ENCODE measurements at regions not wholly inside any gene's neighbourhood (a gene's known extent, or its start where the extent isn't known, plus 50 kb on each side); places are given as distances from the start of the nearest gene placed in this dataset.

DNA sequence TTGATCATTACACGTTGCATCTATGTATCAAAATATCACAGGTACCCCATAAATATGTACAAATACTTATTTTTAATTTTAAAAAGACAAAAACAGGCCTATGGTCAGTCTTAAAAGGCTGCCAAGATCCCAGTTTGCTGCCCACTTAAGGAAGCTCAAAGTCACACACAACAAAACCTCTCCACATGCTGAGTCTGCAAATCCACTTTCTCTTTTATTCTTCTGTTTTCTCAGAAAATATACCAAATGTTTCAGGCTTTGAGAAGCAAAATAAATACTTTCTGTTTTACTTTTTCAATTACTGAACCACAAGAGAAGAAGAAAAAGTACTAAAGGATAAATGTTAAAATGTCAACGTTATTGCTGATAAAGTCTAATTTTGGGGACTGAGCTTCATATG lies 107.8 kb upstream of the MANEA start:
- TF ChIP-seq, protein P1, sequence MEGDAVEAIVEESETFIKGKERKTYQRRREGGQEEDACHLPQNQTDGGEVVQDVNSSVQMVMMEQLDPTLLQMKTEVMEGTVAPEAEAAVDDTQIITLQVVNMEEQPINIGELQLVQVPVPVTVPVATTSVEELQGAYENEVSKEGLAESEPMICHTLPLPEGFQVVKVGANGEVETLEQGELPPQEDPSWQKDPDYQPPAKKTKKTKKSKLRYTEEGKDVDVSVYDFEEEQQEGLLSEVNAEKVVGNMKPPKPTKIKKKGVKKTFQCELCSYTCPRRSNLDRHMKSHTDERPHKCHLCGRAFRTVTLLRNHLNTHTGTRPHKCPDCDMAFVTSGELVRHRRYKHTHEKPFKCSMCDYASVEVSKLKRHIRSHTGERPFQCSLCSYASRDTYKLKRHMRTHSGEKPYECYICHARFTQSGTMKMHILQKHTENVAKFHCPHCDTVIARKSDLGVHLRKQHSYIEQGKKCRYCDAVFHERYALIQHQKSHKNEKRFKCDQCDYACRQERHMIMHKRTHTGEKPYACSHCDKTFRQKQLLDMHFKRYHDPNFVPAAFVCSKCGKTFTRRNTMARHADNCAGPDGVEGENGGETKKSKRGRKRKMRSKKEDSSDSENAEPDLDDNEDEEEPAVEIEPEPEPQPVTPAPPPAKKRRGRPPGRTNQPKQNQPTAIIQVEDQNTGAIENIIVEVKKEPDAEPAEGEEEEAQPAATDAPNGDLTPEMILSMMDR (IDR thresholded peaks at IDR 0.05; ENCODE audit: low read depth, low read length): no peak
- TF ChIP-seq EZH2phosphoT487 (IDR thresholded peaks at IDR 0.05; ENCODE audit: low read depth): no peak
